ENCODE measurements at regions not wholly inside any gene's neighbourhood (a gene's known extent, or its start where the extent isn't known, plus 50 kb on each side); places are given as distances from the start of the nearest gene placed in this dataset.

GRCh38 chr1:200478239-200478623, 68.4 kb upstream of the ZNF281 start:
- TF ChIP-seq POLR2A (IDR thresholded peaks at IDR 0.05) (no peak), CTCF (IDR thresholded peaks at IDR 0.05 in 4 of 5, conservative IDR thresholded peaks at IDR 0.05 in 1 of 5) (no peak)
- Histone ChIP-seq H3K4me3 (no peak overlapping the region), H3K27ac (no peak overlapping the region), H3K9me3 (no peaks in the 10 kb centered on the region), H3K36me3 (no peaks in the 10 kb centered on the region), H3K27me3 (peaks cover 0 to 5% (median 0%) of the 10 kb centered on the region in 3 donors), H3K4me1 (no peaks in the 10 kb centered on the region)
- in situ Hi-C loops (cut with MboI; ENCODE audit: low sequenced_read_pairs in 4 of 4) (loop anchor here (25.0 kb wide), 3 partner anchors 166 to 341 kb away; no protein-coding TSS in a partner anchor), intact Hi-C loops (cut with DNase I; ENCODE audit: low total_unique reads) (no loop called here)
- DNase-seq = no peak
- ATAC-seq = no peak

GRCh38 chr1:200474633-200475032, 64.8 kb upstream of the ZNF281 start:
- no peak for ATAC-seq
- Histone ChIP-seq H3K36me3 (no peaks in the 10 kb centered on the region), H3K4me3 (no peak overlapping the region), H3K27me3 (peaks cover 0 to 5% (median 0%) of the 10 kb centered on the region in 3 donors), H3K4me1 (no peaks in the 10 kb centered on the region), H3K27ac (no peak overlapping the region), H3K9me3 (no peaks in the 10 kb centered on the region)
- DNase-seq = no peak
- intact Hi-C loops (cut with DNase I; ENCODE audit: low total_unique reads) = no loop called here
- TF ChIP-seq CTCF (IDR thresholded peaks at IDR 0.05 in 4 of 5, conservative IDR thresholded peaks at IDR 0.05 in 1 of 5) (no peak), POLR2A (IDR thresholded peaks at IDR 0.05) (no peak)
- in situ Hi-C loops (cut with MboI; ENCODE audit: low sequenced_read_pairs in 4 of 4) = loop anchor here (25.0 kb wide), 3 partner anchors 162 to 337 kb away; no protein-coding TSS in a partner anchor

- no peaks in the 10 kb centered on the region for H3K4me1 ChIP-seq
- no peak overlapping the region for H3K4me3 ChIP-seq
- H3K27ac ChIP-seq = no peak overlapping the region
- in situ Hi-C loops (cut with MboI; ENCODE audit: low sequenced_read_pairs in 4 of 4) = no loop called here
- ATAC-seq (no peak), DNase-seq (no peak)
- no peaks in the 10 kb centered on the region for H3K36me3 ChIP-seq
- no peaks in the 10 kb centered on the region for H3K9me3 ChIP-seq
- intact Hi-C loops (cut with DNase I; ENCODE audit: low total_unique reads) = no loop called here
- no peak for TF ChIP-seq CTCF (IDR thresholded peaks at IDR 0.05 in 4 of 5, conservative IDR thresholded peaks at IDR 0.05 in 1 of 5)
- no peak for TF ChIP-seq POLR2A (IDR thresholded peaks at IDR 0.05)
- H3K27me3 ChIP-seq = peaks cover 0 to 5% (median 0%) of the 10 kb centered on the region in 3 donors
Measured at GRCh38 chr1:200473698-200474371, 64.0 kb upstream of the ZNF281 start.

- Histone ChIP-seq H3K27me3 (peaks cover 0 to 5% (median 0%) of the 10 kb centered on the region in 3 donors), H3K4me1 (no peaks in the 10 kb centered on the region), H3K27ac (no peak overlapping the region), H3K9me3 (no peaks in the 10 kb centered on the region), H3K36me3 (no peaks in the 10 kb centered on the region), H3K4me3 (no peak overlapping the region)
- DNase-seq = no peak
- TF ChIP-seq CTCF (IDR thresholded peaks at IDR 0.05 in 4 of 5, conservative IDR thresholded peaks at IDR 0.05 in 1 of 5) = no peak
- no peak for TF ChIP-seq POLR2A (IDR thresholded peaks at IDR 0.05)
- no peak for ATAC-seq
- intact Hi-C loops (cut with DNase I; ENCODE audit: low total_unique reads) (no loop called here), in situ Hi-C loops (cut with MboI; ENCODE audit: low sequenced_read_pairs in 4 of 4) (no loop called here)
Measured at GRCh38 chr1:200471739-200472138, 61.9 kb upstream of the ZNF281 start.

All from gastrocnemius medialis (tissue), 4 donors.